OCI-LY3 (cell line): ENCODE measurements at regions not wholly inside any gene's neighbourhood (a gene's known extent, or its start where the extent isn't known, plus 50 kb on each side); places are given as distances from the start of the nearest gene placed in this dataset.

Source experiments
- EZH2phosphoT487 ChIP-seq: fragments of 200-600 bp; shearing (Covaris generic); IDR thresholded peaks from 2 replicates; pipeline ENCODE4 v1.6.1; 2018; ENCODE audit warnings: antibody characterized with exemption, mixed run types, low read depth
- TF ChIP-seq, protein P1 (sequence below): fragments of 200-600, 300-600 bp; sonication (generic); IDR thresholded peaks from 2 replicates; pipeline ENCODE4 v1.5.1; 2014; ENCODE audit warnings: antibody characterized with exemption, low read length, low read depth

DNA sequence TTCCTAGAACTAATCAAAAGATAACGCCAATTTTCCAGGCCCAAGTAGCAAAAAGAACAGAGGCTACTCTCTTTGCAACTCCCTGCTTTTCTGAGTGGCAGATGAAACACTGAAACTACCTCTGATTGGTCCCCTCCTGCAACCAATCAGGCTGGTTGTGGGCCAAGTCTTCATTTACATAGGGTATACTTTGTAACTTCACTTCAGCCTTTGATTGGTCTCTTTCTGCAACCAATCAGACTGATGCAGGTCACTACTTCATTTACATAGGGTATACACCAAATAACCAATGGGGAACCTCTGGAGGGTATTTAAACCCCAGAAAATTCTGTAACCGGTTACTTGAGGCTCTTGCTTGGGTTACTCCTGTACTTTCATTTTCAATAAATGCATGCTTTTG is 289.6 kb downstream of the MED10 start:
- TF ChIP-seq, protein P1, sequence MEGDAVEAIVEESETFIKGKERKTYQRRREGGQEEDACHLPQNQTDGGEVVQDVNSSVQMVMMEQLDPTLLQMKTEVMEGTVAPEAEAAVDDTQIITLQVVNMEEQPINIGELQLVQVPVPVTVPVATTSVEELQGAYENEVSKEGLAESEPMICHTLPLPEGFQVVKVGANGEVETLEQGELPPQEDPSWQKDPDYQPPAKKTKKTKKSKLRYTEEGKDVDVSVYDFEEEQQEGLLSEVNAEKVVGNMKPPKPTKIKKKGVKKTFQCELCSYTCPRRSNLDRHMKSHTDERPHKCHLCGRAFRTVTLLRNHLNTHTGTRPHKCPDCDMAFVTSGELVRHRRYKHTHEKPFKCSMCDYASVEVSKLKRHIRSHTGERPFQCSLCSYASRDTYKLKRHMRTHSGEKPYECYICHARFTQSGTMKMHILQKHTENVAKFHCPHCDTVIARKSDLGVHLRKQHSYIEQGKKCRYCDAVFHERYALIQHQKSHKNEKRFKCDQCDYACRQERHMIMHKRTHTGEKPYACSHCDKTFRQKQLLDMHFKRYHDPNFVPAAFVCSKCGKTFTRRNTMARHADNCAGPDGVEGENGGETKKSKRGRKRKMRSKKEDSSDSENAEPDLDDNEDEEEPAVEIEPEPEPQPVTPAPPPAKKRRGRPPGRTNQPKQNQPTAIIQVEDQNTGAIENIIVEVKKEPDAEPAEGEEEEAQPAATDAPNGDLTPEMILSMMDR: no peak
- TF ChIP-seq EZH2phosphoT487: no peak
